OCI-LY7 (cell line): ENCODE measurements at regions not wholly inside any gene's neighbourhood (a gene's known extent, or its start where the extent isn't known, plus 50 kb on each side); places are given as distances from the start of the nearest gene placed in this dataset.

Source experiments
- BruUV-seq: library from RNA; stranded (reverse); fragments of 400-500 nt; replicated peaks from 2 replicates; lab custom pipeline; 2021; lab: Mats Ljungman, UMichigan
- CTCF ChIA-PET: fragments of 300-600 bp; sonication (Branson Sonifier 250); formaldehyde crosslinking; loops from one replicate; lab custom pipeline; 2022; ENCODE audit warnings: antibody characterized with exemption; ENCODE audit not compliant: unreplicated experiment; lab: Charles Lee
- POLR2A ChIA-PET: fragments of 300-600 bp; sonication (Branson Sonifier 250); formaldehyde crosslinking; loops from one replicate; lab custom pipeline; 2022; ENCODE audit warnings: antibody characterized with exemption; lab: Charles Lee
- DNase-seq: peaks from one replicate; pipeline ENCODE4 v3.0.0-alpha.2; 2015; ENCODE audit warnings: low spot score
- H2AFZ ChIP-seq: fragments of 200-600 bp; sonication (generic), shearing (Covaris generic); 2 replicates; pipeline ENCODE4 v1.6.1; 2014; ENCODE audit warnings: mild to moderate bottlenecking, antibody characterized with exemption, low read length, moderate library complexity
- H3K27ac ChIP-seq: fragments of 200-600 bp; sonication (generic); 2 replicates; pipeline ENCODE4 v1.5.1; 2014; ENCODE audit warnings: mixed run types, low read depth, mild to moderate bottlenecking, moderate library complexity, low read length, inconsistent platforms; ENCODE audit not compliant: poor library complexity, severe bottlenecking
- H3K36me3 ChIP-seq: fragments of 200-600 bp; sonication (generic); 2 replicates; pipeline ENCODE4 v1.6.1; 2014; ENCODE audit warnings: mild to moderate bottlenecking, antibody characterized with exemption, low read length, moderate library complexity, mixed read lengths; ENCODE audit not compliant: insufficient read depth
- H3K4me1 ChIP-seq: fragments of 200-600 bp; sonication (generic); 2 replicates; pipeline ENCODE4 v1.5.1; 2014; ENCODE audit warnings: mild to moderate bottlenecking, low read length; ENCODE audit not compliant: insufficient read depth, poor library complexity, severe bottlenecking
- H3K4me2 ChIP-seq: fragments of 200-600 bp; sonication (generic); 2 replicates; pipeline ENCODE4 v1.6.1; 2014; ENCODE audit warnings: mild to moderate bottlenecking, low read length
- H3K4me3 ChIP-seq: fragments of 200-600 bp; sonication (generic); 2 replicates; pipeline ENCODE4 v1.5.1; 2014; ENCODE audit warnings: mild to moderate bottlenecking, low read depth, low read length; ENCODE audit not compliant: poor library complexity, severe bottlenecking
- H3K79me2 ChIP-seq: fragments of 200-600 bp; sonication (generic); 2 replicates; pipeline ENCODE4 v1.6.1; 2016; ENCODE audit warnings: low read depth, mild to moderate bottlenecking, low read length, moderate library complexity, mixed read lengths; ENCODE audit not compliant: insufficient read depth
- H3K9me2 ChIP-seq: fragments of 200-600 bp; sonication (generic); 2 replicates; pipeline ENCODE4 v1.6.1; 2016; ENCODE audit warnings: mild to moderate bottlenecking, low read length, mixed read lengths; ENCODE audit not compliant: insufficient read depth
- H3K9me3 ChIP-seq: fragments of 200-600 bp; sonication (generic); 2 replicates; pipeline ENCODE4 v1.6.1; 2014; ENCODE audit warnings: mild to moderate bottlenecking, mixed run types, low read length, mixed read lengths
- H4K20me1 ChIP-seq: fragments of 200-600 bp; sonication (generic); 2 replicates; pipeline ENCODE4 v1.6.1; 2014; ENCODE audit warnings: mild to moderate bottlenecking, antibody characterized with exemption, low read length, moderate library complexity, mixed read lengths; ENCODE audit not compliant: insufficient read depth
- EZH2phosphoT487 ChIP-seq: fragments of 200-600 bp; sonication (generic); IDR thresholded peaks from 2 replicates; pipeline ENCODE4 v1.6.1; 2018; ENCODE audit warnings: low read depth, borderline replicate concordance, mild to moderate bottlenecking, mixed run types, antibody characterized with exemption, low read length, moderate library complexity, mixed read lengths
- intact Hi-C: fragments of 100-400 bp; cut with micrococcal nuclease; formaldehyde crosslinking; loops from one replicate; pipeline ENCODE4 v1.10.0; 2022; ENCODE audit not compliant: unreplicated experiment
- TF ChIP-seq, protein P1 (sequence below): fragments of 200-600 bp; sonication (generic); conservative IDR thresholded peaks from 2 replicates; pipeline ENCODE4 v1.5.1; 2014; ENCODE audit warnings: mild to moderate bottlenecking, antibody characterized with exemption, low read length, moderate library complexity, mixed read lengths

DNA sequence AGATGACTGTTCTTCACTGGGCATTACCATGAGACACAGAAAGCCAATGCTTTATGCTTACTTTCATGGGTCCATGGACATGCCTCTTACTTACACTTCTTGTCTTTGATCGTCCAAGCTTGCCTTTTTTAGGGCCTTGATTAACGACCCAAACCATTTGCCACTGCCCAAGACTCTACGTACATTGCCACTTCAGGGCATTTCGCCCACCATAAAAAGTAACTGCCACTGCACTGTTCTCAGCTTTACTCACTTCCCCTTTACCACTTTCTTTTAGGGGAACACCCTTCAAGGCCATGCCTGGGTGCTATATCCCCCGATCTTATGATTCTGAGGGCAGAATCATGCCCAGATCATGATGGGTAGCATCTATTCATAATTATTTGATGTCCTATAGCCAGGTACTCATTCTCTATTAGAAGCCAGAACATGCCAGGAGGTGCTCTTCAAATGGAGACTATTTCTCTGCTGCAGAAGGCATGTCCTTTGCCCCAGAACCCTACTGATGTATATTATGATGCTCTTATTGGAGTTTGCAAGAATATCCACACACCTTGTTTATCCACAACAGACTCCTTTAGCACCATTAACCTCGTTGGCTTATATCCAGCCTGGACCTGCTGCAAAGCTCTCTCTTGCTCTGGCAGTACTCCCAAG lies 64.1 kb upstream of the RAD23B start:
- intact Hi-C loops, result no loop called here
- no peak overlapping the region for H3K4me2 ChIP-seq
- H3K4me3 ChIP-seq, result no peak overlapping the region
- H3K9me3 ChIP-seq, result no peaks in the 10 kb centered on the region
- no peaks in the 10 kb centered on the region for H4K20me1 ChIP-seq
- H3K27ac ChIP-seq, result no peak overlapping the region
- H2AFZ ChIP-seq, result no peak overlapping the region
- H3K36me3 ChIP-seq, result no peaks in the 10 kb centered on the region
- POLR2A ChIA-PET, result no interaction called here
- CTCF ChIA-PET, result no interaction called here
- DNase-seq, result no peak
- H3K79me2 ChIP-seq, result no peaks in the 10 kb centered on the region
- no peaks in the 10 kb centered on the region for H3K4me1 ChIP-seq
- TF ChIP-seq, protein P1, sequence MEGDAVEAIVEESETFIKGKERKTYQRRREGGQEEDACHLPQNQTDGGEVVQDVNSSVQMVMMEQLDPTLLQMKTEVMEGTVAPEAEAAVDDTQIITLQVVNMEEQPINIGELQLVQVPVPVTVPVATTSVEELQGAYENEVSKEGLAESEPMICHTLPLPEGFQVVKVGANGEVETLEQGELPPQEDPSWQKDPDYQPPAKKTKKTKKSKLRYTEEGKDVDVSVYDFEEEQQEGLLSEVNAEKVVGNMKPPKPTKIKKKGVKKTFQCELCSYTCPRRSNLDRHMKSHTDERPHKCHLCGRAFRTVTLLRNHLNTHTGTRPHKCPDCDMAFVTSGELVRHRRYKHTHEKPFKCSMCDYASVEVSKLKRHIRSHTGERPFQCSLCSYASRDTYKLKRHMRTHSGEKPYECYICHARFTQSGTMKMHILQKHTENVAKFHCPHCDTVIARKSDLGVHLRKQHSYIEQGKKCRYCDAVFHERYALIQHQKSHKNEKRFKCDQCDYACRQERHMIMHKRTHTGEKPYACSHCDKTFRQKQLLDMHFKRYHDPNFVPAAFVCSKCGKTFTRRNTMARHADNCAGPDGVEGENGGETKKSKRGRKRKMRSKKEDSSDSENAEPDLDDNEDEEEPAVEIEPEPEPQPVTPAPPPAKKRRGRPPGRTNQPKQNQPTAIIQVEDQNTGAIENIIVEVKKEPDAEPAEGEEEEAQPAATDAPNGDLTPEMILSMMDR, result no peak
- no peak for TF ChIP-seq EZH2phosphoT487
- H3K9me2 ChIP-seq, result no peaks in the 10 kb centered on the region
- no TSS peak for BruUV-seq

DNA sequence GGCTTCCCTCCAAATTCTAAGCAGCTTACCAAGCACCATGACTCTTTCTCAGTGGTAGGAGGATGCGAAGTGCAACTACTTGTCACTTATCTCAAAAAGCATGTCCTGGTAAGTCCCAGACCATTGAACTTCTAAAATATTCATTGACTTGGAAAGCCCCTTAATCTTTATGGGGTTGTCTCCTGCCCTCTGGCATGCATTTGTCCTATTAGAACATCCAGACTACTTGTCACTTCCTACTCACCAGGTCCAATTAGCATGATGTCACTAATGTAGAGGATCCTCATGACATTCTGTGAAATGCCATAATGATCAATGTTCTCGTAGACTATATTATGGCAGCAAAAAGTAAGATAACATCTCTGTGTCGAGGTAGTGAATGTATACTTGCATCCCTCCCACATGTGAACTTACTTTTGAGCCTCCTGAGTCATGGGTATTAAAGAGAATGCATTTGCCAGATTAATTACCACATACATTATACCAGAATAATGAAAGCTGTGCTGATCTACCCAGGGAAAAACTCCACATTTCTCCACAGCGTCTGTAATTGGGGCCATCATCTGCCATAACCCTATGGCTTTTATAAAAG lies 63.5 kb upstream of the RAD23B start:
- TF ChIP-seq, protein P1, result no peak
- no peak for TF ChIP-seq EZH2phosphoT487
- Histone ChIP-seq H3K79me2 (no peaks in the 10 kb centered on the region), H4K20me1 (no peaks in the 10 kb centered on the region), H2AFZ (no peak overlapping the region), H3K4me3 (no peak overlapping the region), H3K9me3 (no peaks in the 10 kb centered on the region), H3K36me3 (no peaks in the 10 kb centered on the region), H3K4me1 (no peaks in the 10 kb centered on the region), H3K9me2 (no peaks in the 10 kb centered on the region), H3K27ac (no peak overlapping the region), H3K4me2 (no peak overlapping the region)
- CTCF ChIA-PET, result no interaction called here
- BruUV-seq, result no TSS peak
- no peak for DNase-seq
- intact Hi-C loops, result no loop called here
- POLR2A ChIA-PET, result no interaction called here

DNA sequence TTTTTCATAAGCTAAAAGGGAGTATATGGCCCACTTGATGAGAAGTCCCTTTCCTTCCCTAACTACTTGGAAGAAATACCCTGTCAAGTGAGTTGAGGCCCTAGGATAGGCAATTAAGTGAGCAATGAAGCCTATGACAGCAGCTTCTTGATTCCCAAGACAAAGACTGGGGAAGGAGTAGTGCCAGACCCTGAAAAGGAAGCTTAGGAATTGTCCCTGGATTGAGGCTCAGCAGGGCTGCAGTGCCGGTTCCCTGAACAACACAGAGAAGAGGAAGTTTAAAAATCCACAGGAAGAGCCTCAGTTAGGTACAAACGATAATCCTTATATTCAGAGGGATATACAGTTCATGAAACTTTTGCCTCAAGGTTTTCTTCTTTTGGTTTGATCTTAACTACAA lies 61.8 kb upstream of the RAD23B start:
- Histone ChIP-seq H3K4me3 (no peak overlapping the region), H3K9me3 (no peaks in the 10 kb centered on the region)
- POLR2A ChIA-PET, result no interaction called here

More for the DNA sequence above, 61.8 kb upstream of the RAD23B start:
- Histone ChIP-seq H3K9me2 (no peaks in the 10 kb centered on the region), H3K27ac (no peak overlapping the region), H3K4me1 (no peaks in the 10 kb centered on the region), H3K4me2 (no peak overlapping the region), H3K36me3 (no peaks in the 10 kb centered on the region), H3K79me2 (no peaks in the 10 kb centered on the region), H2AFZ (no peak overlapping the region), H4K20me1 (no peaks in the 10 kb centered on the region)
- BruUV-seq, result no TSS peak
- CTCF ChIA-PET, result no interaction called here
- no peak for DNase-seq
- intact Hi-C loops, result no loop called here
- TF ChIP-seq, protein P1, result no peak
- no peak for TF ChIP-seq EZH2phosphoT487
